Panc1 (cell line): ENCODE measurements at regions not wholly inside any gene's neighbourhood (a gene's known extent, or its start where the extent isn't known, plus 50 kb on each side); places are given as distances from the start of the nearest gene placed in this dataset.

Experiments
- CTCF ChIP-seq: fragments of 450-650 bp; IDR thresholded peaks from 2 replicates; pipeline ENCODE4 v1.5.1; 2017; ENCODE audit warnings: mild to moderate bottlenecking
- POLR2AphosphoS5 ChIP-seq: IDR thresholded peaks from 2 replicates; pipeline ENCODE4 v1.6.1; 2012; ENCODE audit warnings: mild to moderate bottlenecking, low read depth, low read length, moderate library complexity
- REST ChIP-seq, 2 experiments: IDR thresholded peaks; 2 replicates each; pipeline ENCODE4 v1.6.1; 2011 to 2012; ENCODE audit warnings: low read depth in 2 of 2, control low read depth in 1 of 2, low read length in 1 of 2, mild to moderate bottlenecking in 1 of 2, moderate library complexity in 1 of 2; ENCODE audit not compliant: insufficient read depth in 1 of 2

- TF ChIP-seq CTCF = no peak
- no peak for TF ChIP-seq REST (IDR thresholded peaks at IDR 0.05; ENCODE audit: insufficient read depth in 1 of 2, low read depth in 2 of 2, low read length in 1 of 2)
- no peak for TF ChIP-seq POLR2AphosphoS5
These were observed 496.3 kb upstream of the CNTN3 start for GRCh38 chr3:75110741-75111140.
